Fibroblast of mammary gland (primary cell): ENCODE measurements at regions not wholly inside any gene's neighbourhood (a gene's known extent, or its start where the extent isn't known, plus 50 kb on each side); places are given as distances from the start of the nearest gene placed in this dataset.

ENCODE experiments used
- DNase-seq: peaks from one replicate; pipeline ENCODE4 v3.0.0-alpha.2; 2010; ENCODE audit warnings: low read depth
- H3K4me3 ChIP-seq: 2 replicates; pipeline ENCODE4 v1.5.1; 2011; ENCODE audit warnings: low read depth, mild to moderate bottlenecking, low read length, moderate library complexity; ENCODE audit not compliant: control insufficient read depth
- TF ChIP-seq, protein P1 (sequence below): conservative IDR thresholded peaks from 2 replicates; pipeline ENCODE4 v1.5.1; 2011; ENCODE audit warnings: low read depth, low read length, inconsistent platforms; ENCODE audit not compliant: control insufficient read depth, insufficient read depth

DNA sequence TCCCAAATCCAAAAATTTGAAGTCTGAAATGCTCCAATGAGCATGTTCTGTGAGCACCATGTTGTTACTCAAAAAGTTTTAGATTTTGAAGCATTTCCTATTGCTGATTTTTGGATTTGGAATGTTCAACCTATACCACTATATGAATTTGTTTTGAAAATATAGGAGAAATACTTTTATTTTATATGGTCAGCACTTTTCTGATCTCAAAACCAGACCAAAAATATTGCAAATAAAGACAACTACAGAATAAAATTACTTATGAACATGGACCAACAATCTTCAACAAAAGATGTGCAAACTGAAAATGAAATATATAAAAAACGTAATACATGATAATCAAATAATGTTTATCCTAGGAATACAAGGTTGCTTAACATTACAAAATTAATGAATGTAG is 73.7 kb upstream of the APOBEC4 start:
- no peak for DNase-seq
- TF ChIP-seq, protein P1, sequence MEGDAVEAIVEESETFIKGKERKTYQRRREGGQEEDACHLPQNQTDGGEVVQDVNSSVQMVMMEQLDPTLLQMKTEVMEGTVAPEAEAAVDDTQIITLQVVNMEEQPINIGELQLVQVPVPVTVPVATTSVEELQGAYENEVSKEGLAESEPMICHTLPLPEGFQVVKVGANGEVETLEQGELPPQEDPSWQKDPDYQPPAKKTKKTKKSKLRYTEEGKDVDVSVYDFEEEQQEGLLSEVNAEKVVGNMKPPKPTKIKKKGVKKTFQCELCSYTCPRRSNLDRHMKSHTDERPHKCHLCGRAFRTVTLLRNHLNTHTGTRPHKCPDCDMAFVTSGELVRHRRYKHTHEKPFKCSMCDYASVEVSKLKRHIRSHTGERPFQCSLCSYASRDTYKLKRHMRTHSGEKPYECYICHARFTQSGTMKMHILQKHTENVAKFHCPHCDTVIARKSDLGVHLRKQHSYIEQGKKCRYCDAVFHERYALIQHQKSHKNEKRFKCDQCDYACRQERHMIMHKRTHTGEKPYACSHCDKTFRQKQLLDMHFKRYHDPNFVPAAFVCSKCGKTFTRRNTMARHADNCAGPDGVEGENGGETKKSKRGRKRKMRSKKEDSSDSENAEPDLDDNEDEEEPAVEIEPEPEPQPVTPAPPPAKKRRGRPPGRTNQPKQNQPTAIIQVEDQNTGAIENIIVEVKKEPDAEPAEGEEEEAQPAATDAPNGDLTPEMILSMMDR = no peak

DNA sequence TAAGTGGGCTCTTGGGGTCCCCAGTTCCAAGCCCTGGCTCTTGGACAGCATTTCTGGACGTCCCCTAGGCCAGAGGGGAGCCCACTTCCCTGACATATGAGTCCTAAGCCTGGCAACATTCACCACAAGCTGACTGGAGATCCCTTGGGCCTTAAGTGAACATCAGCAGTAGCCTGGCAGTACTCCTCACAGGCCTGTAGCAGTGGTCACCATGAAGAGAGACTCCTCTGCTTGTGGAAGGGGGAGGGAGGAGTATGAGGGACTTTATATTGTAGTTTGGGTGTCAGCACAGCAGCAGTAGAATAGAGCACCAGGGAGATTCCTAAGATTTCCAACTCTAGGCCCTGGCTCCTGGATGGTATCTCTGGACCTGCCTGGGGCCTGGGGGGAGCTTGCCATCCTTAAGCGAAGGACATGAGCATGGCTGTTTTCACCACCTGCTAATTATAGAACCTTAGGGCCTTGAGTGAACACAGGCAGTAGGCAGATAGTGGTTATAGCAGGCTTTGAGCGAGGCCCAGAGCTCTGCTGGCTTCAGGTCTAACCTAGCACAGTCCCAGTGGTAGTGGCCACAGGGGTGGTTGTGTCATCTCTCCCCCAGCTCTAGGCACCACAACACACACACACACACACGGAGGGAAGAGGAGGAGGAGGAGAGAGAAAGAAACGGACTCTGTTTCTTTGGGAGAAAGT is 71.4 kb upstream of the APOBEC4 start:
- TF ChIP-seq, protein P1 = no peak
- DNase-seq = no peak
- H3K4me3 ChIP-seq = no peak overlapping the region

More for the DNA sequence above, 73.7 kb upstream of the APOBEC4 start:
- H3K4me3 ChIP-seq = no peak overlapping the region

DNA sequence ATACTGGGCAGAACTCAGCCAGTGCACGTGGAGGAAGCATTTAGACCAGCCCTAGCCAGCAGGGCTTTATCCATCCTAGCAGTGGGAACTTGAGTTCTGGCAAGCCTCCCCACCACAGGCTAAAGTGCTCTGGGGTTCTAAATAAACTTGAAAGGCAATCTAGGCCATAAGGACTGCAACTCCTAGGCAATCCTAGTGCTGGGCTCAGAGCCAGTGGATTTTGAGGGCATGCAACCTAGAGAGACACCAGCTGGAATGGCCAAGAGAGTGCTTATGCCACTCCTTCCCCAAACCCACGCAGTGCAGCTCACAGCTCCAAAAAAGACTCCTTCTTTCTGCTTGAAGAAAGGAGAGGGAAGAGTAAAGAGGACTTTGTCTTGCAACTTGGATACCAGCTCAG is 70.5 kb upstream of the APOBEC4 start:
- H3K4me3 ChIP-seq = no peak overlapping the region
- TF ChIP-seq, protein P1 = no peak
- no peak for DNase-seq

DNA sequence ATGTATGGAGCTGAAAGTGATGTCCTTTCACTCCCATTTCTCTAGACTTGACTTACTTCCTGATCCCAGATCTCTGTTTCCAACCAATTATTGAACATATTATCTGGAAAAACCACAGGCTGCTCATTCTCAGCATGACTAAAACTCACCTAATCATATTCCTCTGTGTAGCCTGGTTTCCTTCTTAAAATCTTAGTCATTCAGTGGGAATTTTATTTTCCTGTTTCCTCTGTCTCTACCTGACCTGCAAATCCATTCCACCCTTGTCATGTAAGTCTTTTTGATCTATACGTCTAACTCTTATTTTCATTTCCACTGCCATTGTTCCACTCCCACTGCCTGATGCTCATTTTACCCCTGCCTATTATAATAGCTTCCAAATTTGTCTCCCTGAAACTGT is 67.9 kb upstream of the APOBEC4 start:
- no peak overlapping the region for H3K4me3 ChIP-seq
- TF ChIP-seq, protein P1 = no peak
- DNase-seq = no peak

DNA sequence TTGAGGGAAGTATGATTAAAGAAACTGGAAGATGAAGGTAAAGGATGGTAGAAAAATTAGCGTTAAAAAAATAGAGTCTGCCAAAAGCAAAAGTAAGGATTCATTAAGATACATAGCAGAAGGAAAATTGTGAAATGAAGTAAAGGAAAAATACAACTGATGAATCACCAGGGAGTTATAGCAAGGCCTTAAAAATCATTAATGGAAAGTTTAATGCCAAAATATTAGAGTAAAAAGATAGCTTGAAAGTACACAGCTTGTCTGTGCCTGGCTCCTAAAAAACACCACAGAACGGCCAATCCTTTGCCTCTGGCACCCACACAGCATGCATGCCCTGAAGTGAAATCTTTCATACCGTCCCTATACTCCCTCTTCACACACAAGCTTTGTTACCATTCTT is 66.9 kb upstream of the APOBEC4 start:
- TF ChIP-seq, protein P1 = no peak
- H3K4me3 ChIP-seq = no peak overlapping the region
- peak; percentile 54 for DNase-seq

DNA sequence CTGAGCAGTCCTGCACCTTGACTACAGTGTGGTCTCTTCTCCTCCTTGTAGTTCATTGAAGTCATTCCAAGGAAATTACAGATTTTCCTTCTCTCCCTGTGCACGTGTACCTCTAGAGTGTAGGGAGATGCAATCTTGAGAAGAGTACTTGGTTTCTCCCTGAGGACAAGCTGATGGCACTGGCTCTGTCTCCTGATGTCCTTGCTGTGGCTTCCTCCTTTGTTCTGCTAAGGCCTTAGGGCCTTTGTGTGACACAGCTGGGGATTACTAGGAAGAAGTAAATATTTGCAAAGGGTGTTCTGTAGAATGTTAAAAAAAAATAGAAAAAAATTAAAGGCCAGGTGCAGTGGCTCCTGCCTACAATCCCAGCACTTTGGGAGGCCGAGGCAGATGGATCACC is 66.2 kb upstream of the APOBEC4 start:
- H3K4me3 ChIP-seq = no peak overlapping the region
- no peak for DNase-seq
- TF ChIP-seq, protein P1 = no peak

DNA sequence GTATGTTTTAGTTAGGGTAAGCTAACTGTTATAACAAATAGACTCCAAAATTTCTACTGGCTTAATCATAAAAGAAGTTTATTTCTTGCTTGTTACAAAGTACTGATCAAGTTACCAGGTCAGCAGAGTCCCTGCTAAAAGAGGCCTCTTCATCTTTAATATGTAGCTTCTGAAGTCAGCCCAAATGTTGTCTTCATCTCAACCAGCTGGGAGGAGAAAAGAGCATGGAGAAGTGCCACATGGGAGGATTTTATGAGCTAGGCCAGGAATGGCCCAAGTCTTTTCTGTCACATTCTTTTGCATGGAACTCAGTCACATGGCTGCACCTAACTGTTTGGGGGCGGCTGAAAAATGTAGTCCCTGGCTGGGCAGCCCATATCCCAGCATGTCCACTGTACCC is 63.2 kb upstream of the APOBEC4 start:
- DNase-seq = no peak
- no peak overlapping the region for H3K4me3 ChIP-seq
- TF ChIP-seq, protein P1 = no peak
